NCI-H1694 (cell line): ENCODE measurements at regions not wholly inside any gene's neighbourhood (a gene's known extent, or its start where the extent isn't known, plus 50 kb on each side); places are given as distances from the start of the nearest gene placed in this dataset.
"Not testable (repeated sequence)": the region's sequence is repeated elsewhere in the genome, so short reads cannot be mapped to it uniquely, and the experiment has no call there.

Experiments
- DNase-seq: peaks from one replicate; lab custom pipeline; 2025; lab: John Stamatoyannopoulos, UW

- no peak for DNase-seq
Observed at GRCh38 chr5:163696579-163696887, 191.1 kb downstream of the MAT2B start.

DNA sequence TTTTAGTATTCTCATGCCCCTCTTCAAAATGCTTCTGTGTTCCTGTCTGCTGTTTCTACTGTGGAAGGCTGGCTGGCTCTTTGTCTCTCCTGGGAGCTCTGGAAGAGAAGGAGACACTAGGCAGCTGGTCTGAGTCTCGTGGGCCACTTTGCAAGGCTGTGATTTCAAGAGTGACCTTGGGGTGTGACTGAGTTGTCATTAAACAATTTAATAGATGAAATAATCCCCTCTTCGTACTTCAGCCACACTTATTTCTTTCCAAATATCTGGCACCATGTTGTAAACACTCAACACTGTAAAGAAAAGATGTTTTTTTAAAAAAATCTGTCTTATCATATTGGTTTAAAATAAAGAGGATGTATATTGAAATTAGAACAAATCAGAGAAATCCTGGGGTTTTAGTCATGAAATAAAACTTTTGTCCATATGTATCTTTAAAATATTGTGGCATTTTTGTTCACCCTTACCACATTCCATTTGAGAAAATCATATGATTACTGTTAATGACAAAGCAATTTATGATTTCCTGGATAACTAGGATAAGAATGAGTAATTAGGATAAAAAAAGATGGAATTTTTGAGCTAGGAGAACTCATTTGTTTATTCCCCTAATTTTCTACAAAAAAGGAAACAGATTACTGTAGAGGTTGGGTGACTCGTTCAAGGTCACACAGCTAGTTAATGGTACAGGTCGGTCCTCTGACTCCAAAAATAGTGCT lies 200.8 kb downstream of the MAT2B start:
- DNase-seq: no peak

DNA sequence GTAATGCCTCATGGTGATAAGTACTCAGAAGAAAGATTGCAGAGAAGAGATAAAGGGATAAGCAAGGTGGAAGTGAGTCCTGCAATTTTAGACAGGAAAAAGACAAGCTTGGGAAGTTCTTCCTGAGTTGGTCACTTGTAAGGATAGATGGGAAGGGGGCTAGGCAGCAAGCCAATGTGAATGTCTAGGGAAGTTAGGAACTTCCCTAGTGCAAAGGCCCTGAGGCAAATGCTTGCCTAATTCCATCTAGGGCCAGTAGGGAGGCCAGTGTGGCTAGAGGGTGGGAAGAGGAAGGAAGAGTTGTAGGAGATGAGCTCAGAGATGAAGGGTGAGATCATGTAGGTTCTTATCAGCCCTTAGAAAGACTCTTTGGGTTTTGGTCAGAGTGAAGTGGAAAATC lies 206.6 kb downstream of the MAT2B start:
- DNase-seq: no peak

GRCh38 chr5:163718272-163718671 lies 212.9 kb downstream of the MAT2B start:
- no peak for DNase-seq

DNA sequence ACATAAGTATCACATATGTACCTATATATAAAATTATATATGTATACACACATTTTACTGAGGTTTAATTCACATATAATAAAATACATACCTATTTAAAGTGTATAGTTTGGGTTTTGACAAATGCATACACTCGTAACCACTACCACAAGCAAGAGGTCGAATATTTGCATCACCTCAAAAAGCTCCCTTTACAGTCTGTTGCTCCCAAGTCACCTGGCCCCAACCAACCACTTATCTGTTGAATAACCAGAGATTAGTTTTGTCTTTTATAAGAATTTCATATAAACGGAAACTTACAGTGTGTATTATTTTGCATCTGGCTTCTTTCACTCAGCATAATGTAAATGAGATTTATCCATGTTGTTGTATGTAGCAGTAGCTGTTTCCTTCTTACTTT lies 218.9 kb downstream of the MAT2B start:
- no peak for DNase-seq

DNA sequence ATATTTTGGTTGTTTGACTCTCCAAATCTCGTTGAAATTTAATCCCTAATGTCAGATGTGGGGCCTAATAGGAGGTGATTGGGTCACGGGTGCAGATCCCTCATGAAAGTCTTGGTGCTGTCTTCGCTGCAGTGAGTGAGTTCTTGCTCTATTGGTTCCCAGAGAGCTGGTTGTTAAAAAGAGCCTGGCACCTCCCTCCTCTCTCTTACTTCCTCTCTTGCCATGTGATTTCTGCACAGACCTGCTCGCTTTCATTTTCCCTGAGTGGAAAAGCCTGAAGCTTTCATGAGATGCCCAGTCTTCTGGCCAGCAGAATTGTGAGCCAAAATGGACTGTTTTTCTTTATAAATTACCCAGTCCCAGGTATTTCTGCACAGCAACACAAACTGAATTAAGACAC lies 221.6 kb downstream of the MAT2B start:
- DNase-seq: no peak

GRCh38 chr5:163730206-163730756 lies 224.9 kb downstream of the MAT2B start:
- DNase-seq: no peak

GRCh38 chr5:163731256-163731655 lies 225.8 kb downstream of the MAT2B start:
- DNase-seq: no peak

- DNase-seq: no peak
Observed at GRCh38 chr5:163735069-163735468, 229.7 kb downstream of the MAT2B start.

DNA sequence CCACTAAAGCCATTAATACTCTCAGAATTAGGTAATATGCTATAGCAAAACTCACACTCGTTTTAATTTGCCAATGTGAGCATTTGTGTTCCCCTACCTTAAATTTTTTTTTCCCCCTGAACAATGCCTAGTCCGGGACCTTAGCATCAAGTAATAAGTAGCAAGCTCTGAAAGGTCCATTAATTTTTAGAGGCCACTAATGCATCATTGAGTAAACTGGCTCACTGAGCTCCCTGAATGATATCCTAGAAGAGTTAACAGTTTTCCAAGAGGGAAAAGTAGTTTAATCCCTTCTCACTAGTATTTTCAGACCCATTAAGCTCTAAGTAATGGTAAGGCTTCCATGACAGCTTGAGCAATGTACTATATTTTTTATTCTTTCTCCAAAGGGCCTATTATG lies 242.2 kb downstream of the MAT2B start:
- DNase-seq: no peak

GRCh38 chr5:163748934-163749333 lies 243.5 kb downstream of the MAT2B start:
- no peak for DNase-seq

GRCh38 chr5:163750415-163750814 lies 245.0 kb downstream of the MAT2B start:
- not testable (repeated sequence) for DNase-seq

GRCh38 chr5:163755505-163755904 lies 250.1 kb downstream of the MAT2B start:
- no peak for DNase-seq

DNA sequence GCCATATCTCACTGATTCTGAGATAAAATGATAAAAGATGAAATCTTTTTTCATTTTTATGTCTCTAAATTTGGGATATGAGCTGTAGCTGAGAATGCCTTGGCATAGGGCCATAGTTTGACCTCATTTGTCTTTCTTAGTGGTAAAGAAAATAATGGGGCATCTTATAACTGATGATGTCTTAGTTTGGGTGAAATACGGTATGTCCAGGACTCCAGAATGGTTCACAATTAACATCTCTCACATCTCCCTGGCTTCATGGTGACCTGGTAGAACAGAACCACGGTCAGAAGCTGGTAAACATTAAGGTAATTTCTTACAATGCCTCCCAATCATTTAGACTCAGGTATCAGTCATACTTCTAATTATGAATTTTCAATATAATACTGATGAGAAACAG lies 250.8 kb downstream of the MAT2B start:
- no peak for DNase-seq

- DNase-seq: no peak
Observed at GRCh38 chr5:163757344-163757743, 251.9 kb downstream of the MAT2B start.

- no peak for DNase-seq
Observed at GRCh38 chr5:163758283-163758711, 252.9 kb downstream of the MAT2B start.

DNA sequence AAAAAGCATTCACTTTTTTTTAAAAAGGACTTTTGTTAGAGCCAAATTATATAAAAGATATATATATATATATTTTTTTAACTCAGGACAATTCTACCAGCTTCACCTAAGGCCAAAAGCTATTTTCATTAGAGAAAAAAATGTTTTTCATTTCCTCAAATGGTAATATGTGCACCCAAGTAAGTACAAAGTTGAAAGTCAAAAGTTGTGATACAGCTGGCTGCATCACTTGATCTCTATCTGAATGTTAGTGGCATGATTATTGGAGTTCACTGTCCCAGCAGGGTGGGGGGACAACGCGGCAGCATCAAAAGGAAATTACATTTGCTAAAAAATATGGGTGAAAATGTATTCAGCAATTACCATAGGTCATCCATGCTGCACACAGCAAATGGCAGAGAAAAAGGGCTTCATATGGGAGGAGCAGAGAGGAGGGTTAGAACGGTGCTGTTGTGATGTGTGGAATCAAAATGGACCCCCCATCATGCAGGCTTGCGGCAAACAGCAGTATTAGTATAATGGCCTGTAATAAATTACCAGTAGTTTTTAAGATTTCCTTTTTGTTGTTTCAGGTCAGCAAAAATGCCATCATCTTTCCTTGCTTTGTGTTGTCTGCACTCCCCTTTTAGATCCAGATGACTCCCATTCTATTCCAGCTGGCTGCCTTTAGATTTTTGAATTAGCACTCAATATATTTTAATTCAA lies 253.7 kb downstream of the MAT2B start:
- DNase-seq: no peak

GRCh38 chr5:163760498-163760897 lies 255.1 kb downstream of the MAT2B start:
- no peak for DNase-seq

GRCh38 chr5:163766936-163767670 lies 261.7 kb downstream of the MAT2B start:
- DNase-seq: no peak

GRCh38 chr5:163770625-163771024 lies 265.2 kb downstream of the MAT2B start:
- DNase-seq: no peak

DNA sequence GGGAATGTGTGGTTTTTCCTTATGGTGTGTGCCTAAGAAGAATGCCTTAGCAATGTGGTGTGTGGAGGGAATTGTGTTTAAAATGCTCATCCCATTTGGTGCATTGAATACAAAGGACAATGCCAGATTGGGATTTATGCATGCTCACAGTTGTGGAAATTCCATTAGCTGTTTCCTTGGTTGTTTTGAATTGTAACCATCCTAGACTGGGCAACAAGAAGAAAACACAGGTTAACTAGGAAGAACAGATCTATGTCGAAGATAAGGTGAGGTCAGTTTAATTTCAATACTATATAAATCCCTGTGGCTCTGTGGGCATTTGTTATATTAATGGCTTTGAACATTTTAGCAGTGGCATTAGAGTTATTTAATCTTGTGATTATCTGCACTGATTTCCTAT lies 266.8 kb downstream of the MAT2B start:
- DNase-seq: no peak

GRCh38 chr5:163772644-163773043 lies 267.2 kb downstream of the MAT2B start:
- DNase-seq: no peak

DNA sequence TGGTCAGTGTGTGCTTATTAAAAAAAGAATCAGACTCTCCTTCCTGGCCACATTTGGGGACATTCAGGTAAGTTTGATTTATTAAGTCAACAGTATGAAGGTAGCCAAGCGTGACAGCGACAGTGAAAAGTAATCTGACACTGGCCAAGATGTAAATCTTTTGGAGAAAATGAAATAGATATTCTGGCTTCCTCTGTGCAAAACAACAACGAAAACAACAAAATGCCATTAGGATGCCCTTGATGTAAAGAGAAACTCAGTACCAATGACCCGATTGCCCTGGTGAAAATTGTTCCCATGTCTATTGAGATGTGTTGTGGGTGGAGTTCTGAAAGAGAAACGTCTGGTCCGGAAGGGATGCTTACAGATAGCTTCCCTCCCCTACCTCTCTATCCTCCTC lies 267.8 kb downstream of the MAT2B start:
- DNase-seq: no peak
